ENCODE measurements at regions not wholly inside any gene's neighbourhood (a gene's known extent, or its start where the extent isn't known, plus 50 kb on each side); places are given as distances from the start of the nearest gene placed in this dataset.

DNA sequence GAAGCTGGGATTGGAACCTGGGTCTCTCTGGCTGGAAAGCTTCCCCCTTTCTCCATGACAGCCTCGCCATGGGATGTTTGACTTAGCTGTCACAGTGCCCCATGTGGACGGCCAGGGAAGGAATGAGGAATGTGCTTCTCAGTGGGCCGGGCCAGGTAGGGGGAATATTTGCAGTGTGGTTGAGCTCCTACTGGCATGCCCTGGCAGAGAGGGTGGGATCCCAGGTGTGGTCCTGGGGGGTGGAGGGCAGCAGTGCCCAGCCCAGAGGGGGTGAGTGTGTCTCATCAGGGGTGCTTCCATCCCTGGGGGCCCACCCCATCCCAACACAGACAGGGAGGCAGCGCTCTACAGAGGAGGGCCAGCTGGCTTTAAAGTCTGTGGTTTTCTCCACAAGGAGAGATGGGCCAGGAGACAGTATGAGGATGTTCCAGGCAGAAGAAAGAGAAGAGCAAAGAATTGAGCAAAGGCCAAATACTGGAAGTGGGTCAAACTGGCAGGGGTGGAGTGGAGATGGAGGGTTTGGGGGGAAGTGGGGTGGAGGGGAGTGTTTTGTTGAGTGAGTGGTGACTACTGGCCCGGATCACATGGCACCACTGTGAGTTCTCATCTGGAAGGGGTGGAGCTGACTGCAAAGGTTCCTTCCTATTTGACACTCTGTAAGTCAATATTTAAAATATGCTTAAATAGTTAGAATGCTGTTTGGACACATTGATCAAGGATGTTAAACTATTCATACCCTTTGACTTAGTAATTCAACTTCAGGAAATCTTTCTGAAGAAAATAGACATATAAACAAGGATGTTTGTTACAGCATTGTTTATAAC, 94.0 kb downstream of the MYCN start:
- 64 to 66% methylated on average over 5 of the region's 5 CpGs for WGBS, 2 donors
- no peak overlapping the region for H3K4me3 ChIP-seq
- no peak for TF ChIP-seq CTCF (IDR thresholded peaks at IDR 0.05; ENCODE audit: control extremely low read depth, extremely low read depth)
- DNase-seq, result peak in 2 of 3 donors; percentile 25 to 28
- no peaks in the 10 kb centered on the region for H3K9me3 ChIP-seq (ENCODE audit: control insufficient read depth in 4 of 4, insufficient read depth in 3 of 4, low read length in 3 of 4)
- peaks cover 0 to 2% (median 0%) of the 10 kb centered on the region in 3 donors for H3K27me3 ChIP-seq (ENCODE audit: control insufficient read depth in 3 of 3, insufficient read depth in 3 of 3, low read length in 2 of 3)
- H3K36me3 ChIP-seq (ENCODE audit: control insufficient read depth in 4 of 4, insufficient read depth in 4 of 4, low read length in 4 of 4), result no peaks in the 10 kb centered on the region
- ATAC-seq (ENCODE audit: insufficient read depth, low FRiP score), result no peak
- peaks cover 0 to 10% (median 3%) of the 10 kb centered on the region in 5 donors for H3K4me1 ChIP-seq (ENCODE audit: control insufficient read depth in 5 of 5, insufficient read depth in 5 of 5, low read length in 5 of 5)
- no peak overlapping the region for H3K27ac ChIP-seq (ENCODE audit: low read depth in 1 of 2, low read length in 1 of 2)
- no peak overlapping the region for H3K9ac ChIP-seq (ENCODE audit: insufficient read depth in 1 of 2, low read length in 2 of 2)

GRCh38 chr2:16033032-16033293, 92.6 kb downstream of the MYCN start:
- Histone ChIP-seq H3K27ac (ENCODE audit: low read depth in 1 of 2, low read length in 1 of 2) (no peak overlapping the region), H3K4me1 (ENCODE audit: control insufficient read depth in 5 of 5, insufficient read depth in 5 of 5, low read length in 5 of 5) (peaks cover 0 to 10% (median 3%) of the 10 kb centered on the region in 5 donors), H3K27me3 (ENCODE audit: control insufficient read depth in 3 of 3, insufficient read depth in 3 of 3, low read length in 2 of 3) (no peaks in the 10 kb centered on the region), H3K4me3 (no peak overlapping the region), H3K9me3 (ENCODE audit: control insufficient read depth in 4 of 4, insufficient read depth in 3 of 4, low read length in 3 of 4) (no peaks in the 10 kb centered on the region), H3K36me3 (ENCODE audit: control insufficient read depth in 4 of 4, insufficient read depth in 4 of 4, low read length in 4 of 4) (no peaks in the 10 kb centered on the region), H3K9ac (ENCODE audit: insufficient read depth in 1 of 2, low read length in 2 of 2) (no peak overlapping the region)
- TF ChIP-seq CTCF (IDR thresholded peaks at IDR 0.05; ENCODE audit: control extremely low read depth, extremely low read depth), result no peak
- 94 to 95% methylated on average over 4 of the region's 4 CpGs for WGBS, 2 donors
- no peak for DNase-seq
- no peak for ATAC-seq (ENCODE audit: insufficient read depth, low FRiP score)

DNA sequence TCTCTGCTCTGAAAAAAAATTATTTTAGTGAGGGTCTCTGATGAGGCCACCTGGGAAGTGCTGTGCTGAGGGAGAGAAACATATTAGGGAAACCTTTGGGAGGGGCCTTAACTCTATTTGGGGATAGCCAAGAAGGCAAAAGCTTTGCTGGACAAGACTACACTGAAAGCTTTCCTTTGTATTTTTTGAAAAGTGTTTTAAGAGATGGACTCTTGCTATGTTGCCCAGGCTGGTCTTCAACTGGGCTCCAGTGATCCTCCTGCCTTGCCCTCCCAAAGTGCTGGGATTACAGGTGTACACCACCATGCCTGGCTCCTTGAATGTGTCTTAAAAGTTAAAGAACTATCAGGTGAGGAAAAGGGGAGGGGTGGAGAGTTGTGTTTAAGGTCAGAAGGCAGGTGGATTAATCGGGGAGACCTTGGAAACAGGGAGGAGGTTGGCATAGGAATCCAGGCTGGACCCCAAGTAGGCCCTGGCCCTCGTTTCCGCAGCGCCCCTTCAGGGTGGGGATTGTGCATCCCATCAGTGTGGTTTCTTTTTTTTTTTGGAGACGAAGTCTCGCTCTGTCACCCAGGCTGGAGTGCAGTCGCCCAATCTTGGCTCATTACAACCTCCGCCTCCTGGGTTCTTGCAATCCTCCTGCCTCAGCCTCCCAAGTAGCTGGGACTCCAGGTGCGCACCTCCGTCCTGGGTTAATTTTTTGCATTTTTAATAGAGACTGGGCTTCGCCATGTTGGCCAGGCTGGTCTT, 92.1 kb downstream of the MYCN start:
- no peak for DNase-seq
- H3K9ac ChIP-seq (ENCODE audit: insufficient read depth in 1 of 2, low read length in 2 of 2), result no peak overlapping the region

More for the DNA sequence above, 92.1 kb downstream of the MYCN start:
- no peaks in the 10 kb centered on the region for H3K36me3 ChIP-seq (ENCODE audit: control insufficient read depth in 4 of 4, insufficient read depth in 4 of 4, low read length in 4 of 4)
- 94 to 95% methylated on average over 11 of the region's 11 CpGs for WGBS, 2 donors
- peaks cover 0 to 10% (median 3%) of the 10 kb centered on the region in 5 donors for H3K4me1 ChIP-seq (ENCODE audit: control insufficient read depth in 5 of 5, insufficient read depth in 5 of 5, low read length in 5 of 5)
- H3K4me3 ChIP-seq, result no peak overlapping the region
- no peak for ATAC-seq (ENCODE audit: insufficient read depth, low FRiP score)
- H3K27ac ChIP-seq (ENCODE audit: low read depth in 1 of 2, low read length in 1 of 2), result no peak overlapping the region
- no peaks in the 10 kb centered on the region for H3K27me3 ChIP-seq (ENCODE audit: control insufficient read depth in 3 of 3, insufficient read depth in 3 of 3, low read length in 2 of 3)
- no peak for TF ChIP-seq CTCF (IDR thresholded peaks at IDR 0.05; ENCODE audit: control extremely low read depth, extremely low read depth)
- H3K9me3 ChIP-seq (ENCODE audit: control insufficient read depth in 4 of 4, insufficient read depth in 3 of 4, low read length in 3 of 4), result no peaks in the 10 kb centered on the region
